Neural cell (in vitro differentiated cells): ENCODE measurements at regions not wholly inside any gene's neighbourhood (a gene's known extent, or its start where the extent isn't known, plus 50 kb on each side); places are given as distances from the start of the nearest gene placed in this dataset.

Source experiments
- H2AFZ ChIP-seq: fragments of 200-600, 300-800 bp; sonication (generic), shearing (Covaris generic); 2 replicates; pipeline ENCODE4 v1.6.0; 2014; ENCODE audit warnings: low read depth, mild to moderate bottlenecking, antibody characterized with exemption, low read length, moderate library complexity
- H3F3A ChIP-seq: fragments of 200-600 bp; shearing (Covaris generic); 2 replicates; pipeline ENCODE4 v1.6.1; 2016; ENCODE audit warnings: mild to moderate bottlenecking, moderate library complexity, mixed read lengths, antibody characterized with exemption, low read length; ENCODE audit not compliant: insufficient read depth, poor library complexity, severe bottlenecking
- H3K27ac ChIP-seq: fragments of 200-600, 300-800 bp; sonication (generic), shearing (Covaris generic); 2 replicates; pipeline ENCODE4 v1.5.1; 2014; ENCODE audit warnings: mild to moderate bottlenecking, low read length, moderate library complexity
- H3K27me3 ChIP-seq: fragments of 300-800, 200-600 bp; sonication (generic), shearing (Covaris generic); 2 replicates; pipeline ENCODE4 v1.6.0; 2014; ENCODE audit warnings: mild to moderate bottlenecking, low read depth, low read length, moderate library complexity; ENCODE audit not compliant: insufficient read depth
- H3K36me3 ChIP-seq: fragments of 300-800, 200-600 bp; sonication (generic), shearing (Covaris generic); 2 replicates; pipeline ENCODE4 v1.5.1; 2014; ENCODE audit warnings: mild to moderate bottlenecking, antibody characterized with exemption, low read length, moderate library complexity; ENCODE audit not compliant: insufficient read depth
- H3K4me2 ChIP-seq: fragments of 300-800, 200-600 bp; sonication (generic), shearing (Covaris generic); 2 replicates; pipeline ENCODE4 v1.6.0; 2014; ENCODE audit warnings: mild to moderate bottlenecking, low read length
- H3K4me3 ChIP-seq: fragments of 300-800, 200-600 bp; sonication (generic), shearing (Covaris generic); 2 replicates; pipeline ENCODE4 v1.5.1; 2014; ENCODE audit warnings: mild to moderate bottlenecking, low read length, moderate library complexity
- H3K79me2 ChIP-seq: fragments of 200-600 bp; shearing (Covaris generic); replicated peaks from 2 replicates; pipeline ENCODE4 v1.6.0; 2014; ENCODE audit warnings: mild to moderate bottlenecking, low read length, moderate library complexity; ENCODE audit not compliant: insufficient read depth
- H3K9ac ChIP-seq: fragments of 300-800, 200-600 bp; sonication (generic), shearing (Covaris generic); 2 replicates; pipeline ENCODE4 v1.6.1; 2016; ENCODE audit warnings: mild to moderate bottlenecking, low read length, mixed read lengths
- H3K9me2 ChIP-seq: fragments of 200-600 bp; shearing (Covaris generic); 2 replicates; pipeline ENCODE4 v1.6.1; 2016; ENCODE audit warnings: mild to moderate bottlenecking, low read length, mixed read lengths; ENCODE audit not compliant: insufficient read depth
- H3K9me3 ChIP-seq: fragments of 200-600, 300-800 bp; sonication (generic), shearing (Covaris generic); 2 replicates; pipeline ENCODE4 v1.6.1; 2016; ENCODE audit warnings: mild to moderate bottlenecking, mixed run types, low read length, moderate library complexity, mixed read lengths
- H4K20me1 ChIP-seq: fragments of 200-600 bp; shearing (Covaris generic); 2 replicates; pipeline ENCODE4 v1.6.1; 2016; ENCODE audit warnings: mild to moderate bottlenecking, mixed run types; ENCODE audit not compliant: insufficient read depth
- EP300 ChIP-seq: fragments of 450-650 bp; conservative IDR thresholded peaks from 2 replicates; pipeline ENCODE4 v1.6.1; 2014; ENCODE audit warnings: antibody characterized with exemption, mild to moderate bottlenecking, moderate library complexity; ENCODE audit not compliant: poor library complexity, severe bottlenecking
- EZH2 ChIP-seq: fragments of 200-600, 300-800 bp; shearing (Covaris generic), sonication (generic); IDR thresholded peaks from 2 replicates; pipeline ENCODE4 v1.6.1; 2014; ENCODE audit warnings: antibody characterized with exemption, low read length, borderline replicate concordance, mild to moderate bottlenecking; ENCODE audit not compliant: insufficient read depth, poor library complexity, severe bottlenecking
- MXI1 ChIP-seq: fragments of 450-650 bp; conservative IDR thresholded peaks from 2 replicates; pipeline ENCODE4 v1.6.1; 2014; ENCODE audit warnings: antibody characterized with exemption, mild to moderate bottlenecking; ENCODE audit not compliant: poor library complexity, severe bottlenecking
- POLR2AphosphoS5 ChIP-seq: IDR thresholded peaks from 2 replicates; pipeline ENCODE4 v1.6.1; 2012
- RAD21 ChIP-seq: fragments of 450-650 bp; conservative IDR thresholded peaks from 2 replicates; pipeline ENCODE4 v1.6.1; 2014; ENCODE audit warnings: antibody characterized with exemption, mild to moderate bottlenecking, moderate library complexity
- SMC3 ChIP-seq: fragments of 450-650 bp; conservative IDR thresholded peaks from 2 replicates; pipeline ENCODE4 v1.6.1; 2014; ENCODE audit warnings: antibody characterized with exemption, mild to moderate bottlenecking, moderate library complexity; ENCODE audit not compliant: poor library complexity
- TAF1 ChIP-seq: IDR thresholded peaks from 2 replicates; pipeline ENCODE4 v1.6.1; 2012; ENCODE audit warnings: low read depth
- TF ChIP-seq, protein P1 (sequence below): fragments of 450-650 bp; IDR thresholded peaks from 2 replicates; pipeline ENCODE4 v1.5.1; 2014; ENCODE audit warnings: antibody characterized with exemption, mild to moderate bottlenecking, moderate library complexity; ENCODE audit not compliant: poor library complexity, severe bottlenecking
- TF ChIP-seq, protein P2 (sequence below): IDR thresholded peaks from 2 replicates; pipeline ENCODE4 v1.6.1; 2012; ENCODE audit warnings: borderline replicate concordance

DNA sequence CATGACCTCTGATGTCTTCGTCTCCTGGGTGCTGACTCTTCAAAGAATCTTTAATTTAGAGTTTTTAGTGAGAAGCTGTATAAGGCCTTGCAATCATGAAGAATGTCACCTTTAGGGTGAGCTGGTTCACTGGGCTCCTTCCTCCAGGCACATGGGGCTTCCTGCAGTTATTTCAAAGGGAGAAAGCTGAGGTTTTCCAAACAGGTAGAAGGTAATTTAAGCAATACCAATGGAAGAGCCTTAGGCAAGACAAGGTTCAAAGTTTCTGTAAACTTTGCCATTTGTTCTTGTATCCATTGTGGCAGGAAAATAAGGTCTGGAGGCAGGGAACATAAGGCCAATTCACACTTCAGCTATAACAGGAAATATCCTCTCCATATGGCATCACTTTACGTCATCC is 88.0 kb upstream of the EIF5 start:
- H3K27me3 ChIP-seq = no peaks in the 10 kb centered on the region
- H3K27ac ChIP-seq = no peak overlapping the region
- no peak overlapping the region for H3K4me3 ChIP-seq
- H3K36me3 ChIP-seq = no peaks in the 10 kb centered on the region
- H3K9ac ChIP-seq = no peak overlapping the region
- H3K79me2 ChIP-seq = no peaks in the 10 kb centered on the region
- no peaks in the 10 kb centered on the region for H4K20me1 ChIP-seq
- no peak overlapping the region for H3K4me2 ChIP-seq
- no peak for TF ChIP-seq TAF1
- no peak for TF ChIP-seq MXI1
- no peak for TF ChIP-seq EP300
- TF ChIP-seq, protein P1, sequence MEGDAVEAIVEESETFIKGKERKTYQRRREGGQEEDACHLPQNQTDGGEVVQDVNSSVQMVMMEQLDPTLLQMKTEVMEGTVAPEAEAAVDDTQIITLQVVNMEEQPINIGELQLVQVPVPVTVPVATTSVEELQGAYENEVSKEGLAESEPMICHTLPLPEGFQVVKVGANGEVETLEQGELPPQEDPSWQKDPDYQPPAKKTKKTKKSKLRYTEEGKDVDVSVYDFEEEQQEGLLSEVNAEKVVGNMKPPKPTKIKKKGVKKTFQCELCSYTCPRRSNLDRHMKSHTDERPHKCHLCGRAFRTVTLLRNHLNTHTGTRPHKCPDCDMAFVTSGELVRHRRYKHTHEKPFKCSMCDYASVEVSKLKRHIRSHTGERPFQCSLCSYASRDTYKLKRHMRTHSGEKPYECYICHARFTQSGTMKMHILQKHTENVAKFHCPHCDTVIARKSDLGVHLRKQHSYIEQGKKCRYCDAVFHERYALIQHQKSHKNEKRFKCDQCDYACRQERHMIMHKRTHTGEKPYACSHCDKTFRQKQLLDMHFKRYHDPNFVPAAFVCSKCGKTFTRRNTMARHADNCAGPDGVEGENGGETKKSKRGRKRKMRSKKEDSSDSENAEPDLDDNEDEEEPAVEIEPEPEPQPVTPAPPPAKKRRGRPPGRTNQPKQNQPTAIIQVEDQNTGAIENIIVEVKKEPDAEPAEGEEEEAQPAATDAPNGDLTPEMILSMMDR = no peak
- TF ChIP-seq, protein P2, sequence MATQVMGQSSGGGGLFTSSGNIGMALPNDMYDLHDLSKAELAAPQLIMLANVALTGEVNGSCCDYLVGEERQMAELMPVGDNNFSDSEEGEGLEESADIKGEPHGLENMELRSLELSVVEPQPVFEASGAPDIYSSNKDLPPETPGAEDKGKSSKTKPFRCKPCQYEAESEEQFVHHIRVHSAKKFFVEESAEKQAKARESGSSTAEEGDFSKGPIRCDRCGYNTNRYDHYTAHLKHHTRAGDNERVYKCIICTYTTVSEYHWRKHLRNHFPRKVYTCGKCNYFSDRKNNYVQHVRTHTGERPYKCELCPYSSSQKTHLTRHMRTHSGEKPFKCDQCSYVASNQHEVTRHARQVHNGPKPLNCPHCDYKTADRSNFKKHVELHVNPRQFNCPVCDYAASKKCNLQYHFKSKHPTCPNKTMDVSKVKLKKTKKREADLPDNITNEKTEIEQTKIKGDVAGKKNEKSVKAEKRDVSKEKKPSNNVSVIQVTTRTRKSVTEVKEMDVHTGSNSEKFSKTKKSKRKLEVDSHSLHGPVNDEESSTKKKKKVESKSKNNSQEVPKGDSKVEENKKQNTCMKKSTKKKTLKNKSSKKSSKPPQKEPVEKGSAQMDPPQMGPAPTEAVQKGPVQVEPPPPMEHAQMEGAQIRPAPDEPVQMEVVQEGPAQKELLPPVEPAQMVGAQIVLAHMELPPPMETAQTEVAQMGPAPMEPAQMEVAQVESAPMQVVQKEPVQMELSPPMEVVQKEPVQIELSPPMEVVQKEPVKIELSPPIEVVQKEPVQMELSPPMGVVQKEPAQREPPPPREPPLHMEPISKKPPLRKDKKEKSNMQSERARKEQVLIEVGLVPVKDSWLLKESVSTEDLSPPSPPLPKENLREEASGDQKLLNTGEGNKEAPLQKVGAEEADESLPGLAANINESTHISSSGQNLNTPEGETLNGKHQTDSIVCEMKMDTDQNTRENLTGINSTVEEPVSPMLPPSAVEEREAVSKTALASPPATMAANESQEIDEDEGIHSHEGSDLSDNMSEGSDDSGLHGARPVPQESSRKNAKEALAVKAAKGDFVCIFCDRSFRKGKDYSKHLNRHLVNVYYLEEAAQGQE = no peak
- TF ChIP-seq EZH2 = no peak
- no peak for TF ChIP-seq RAD21
- H2AFZ ChIP-seq = no peak overlapping the region
- no peaks in the 10 kb centered on the region for H3K9me3 ChIP-seq
- no peaks in the 10 kb centered on the region for H3F3A ChIP-seq
- no peaks in the 10 kb centered on the region for H3K9me2 ChIP-seq

DNA sequence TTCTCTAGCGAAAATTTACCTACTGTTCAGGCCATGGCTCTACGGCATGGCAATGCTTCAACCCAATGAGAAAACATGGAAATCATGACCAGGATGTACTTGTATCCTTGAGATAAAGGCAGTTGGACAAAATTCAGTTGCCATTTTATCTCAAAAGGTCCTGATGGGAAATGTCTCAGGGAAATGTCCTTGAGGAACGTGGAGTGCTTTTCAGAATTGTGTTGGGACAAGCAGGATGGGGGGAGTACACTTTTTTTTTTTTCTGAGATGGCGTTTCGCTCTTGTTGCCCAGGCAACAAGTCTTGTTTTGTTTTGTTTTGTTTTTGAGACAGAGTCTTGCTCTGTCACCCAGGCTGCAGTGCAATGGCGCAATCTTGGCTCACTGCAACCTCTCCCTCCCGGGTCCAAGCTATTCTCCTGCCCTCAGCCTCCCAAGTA is 86.8 kb upstream of the EIF5 start:
- H3K9me3 ChIP-seq = no peaks in the 10 kb centered on the region
- no peak for TF ChIP-seq POLR2AphosphoS5
- TF ChIP-seq MXI1 = no peak
- TF ChIP-seq SMC3 = no peak
- TF ChIP-seq, protein P1 = no peak
- no peak for TF ChIP-seq EP300
- TF ChIP-seq TAF1 = no peak
- no peak for TF ChIP-seq EZH2
- TF ChIP-seq, protein P2 = no peak
- TF ChIP-seq RAD21 = no peak
- no peaks in the 10 kb centered on the region for H3K36me3 ChIP-seq
- no peak overlapping the region for H3K4me2 ChIP-seq
- H3K27me3 ChIP-seq = no peaks in the 10 kb centered on the region
- no peak overlapping the region for H2AFZ ChIP-seq
- H3K9ac ChIP-seq = no peak overlapping the region
- no peaks in the 10 kb centered on the region for H3K79me2 ChIP-seq
- H3F3A ChIP-seq = no peaks in the 10 kb centered on the region
- no peak overlapping the region for H3K4me3 ChIP-seq
- H3K27ac ChIP-seq = no peak overlapping the region
- no peaks in the 10 kb centered on the region for H3K9me2 ChIP-seq
- H4K20me1 ChIP-seq = no peaks in the 10 kb centered on the region
